ENCODE measurements at regions not wholly inside any gene's neighbourhood (a gene's known extent, or its start where the extent isn't known, plus 50 kb on each side); places are given as distances from the start of the nearest gene placed in this dataset.

GRCh38 chr13:79777504-79777903 lies 296.5 kb downstream of the NDFIP2 start:
- no peak for TF ChIP-seq EP300 (IDR thresholded peaks at IDR 0.05; ENCODE audit: low read depth)
- no peak for TF ChIP-seq POLR2A (IDR thresholded peaks at IDR 0.05)
- TF ChIP-seq CTCF (IDR thresholded peaks at IDR 0.05), result no peak
- TF ChIP-seq POLR2AphosphoS5 (IDR thresholded peaks at IDR 0.05), result peak in 1 of 3 donors; percentile 18

Measured in transverse colon (tissue), 4 donors.